ENCODE measurements at regions not wholly inside any gene's neighbourhood (a gene's known extent, or its start where the extent isn't known, plus 50 kb on each side); places are given as distances from the start of the nearest gene placed in this dataset.

DNA sequence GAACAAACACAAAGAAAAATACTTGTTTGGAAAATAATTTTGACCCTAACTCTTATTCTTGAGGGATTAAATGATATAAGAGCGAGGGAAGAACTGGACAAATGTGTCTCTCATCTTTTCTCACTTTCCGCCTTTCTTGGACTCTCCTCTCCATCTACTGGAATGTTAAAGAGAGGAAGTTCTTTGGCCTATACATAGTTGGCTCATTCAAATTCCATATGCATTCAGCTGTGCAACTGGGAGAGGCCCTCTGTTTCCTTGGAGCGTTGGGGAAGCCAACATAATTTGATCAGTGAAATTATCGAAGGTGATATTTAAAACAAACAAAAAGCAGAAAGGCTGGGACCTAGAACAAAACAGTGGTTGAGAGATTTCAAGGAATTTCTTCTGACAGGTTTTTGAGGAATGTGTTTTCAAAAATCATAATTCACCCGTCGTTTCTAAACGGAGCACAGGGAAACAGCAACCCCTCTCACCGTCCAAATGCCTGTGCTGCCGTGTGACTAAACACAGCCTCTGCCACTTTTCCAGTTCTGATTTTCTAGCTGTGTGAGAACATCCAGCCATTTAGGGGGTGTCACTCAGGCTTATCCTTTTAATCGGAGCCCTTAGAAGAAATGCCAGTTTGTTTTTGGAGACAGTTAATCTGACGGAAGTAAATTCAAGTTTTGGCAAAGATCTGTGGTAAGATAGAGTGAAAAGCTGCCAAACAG lies 489.9 kb downstream of the SOX2 start:
- no peaks in the 10 kb centered on the region for H3K36me3 ChIP-seq (ENCODE audit: insufficient read depth, low read length)
- no peak for TF ChIP-seq POLR2AphosphoS5 (IDR thresholded peaks at IDR 0.05; ENCODE audit: borderline replicate concordance, low read depth, low read length)
- TF ChIP-seq EZH2 (IDR thresholded peaks at IDR 0.05) = no peak
- no peak for TF ChIP-seq FOXP2 (optimal IDR thresholded peaks at IDR 0.05; ENCODE audit: control extremely low read depth, extremely low read length, insufficient read depth)
- DNase-seq (ENCODE audit: low read depth, low spot score) = no peak

DNA sequence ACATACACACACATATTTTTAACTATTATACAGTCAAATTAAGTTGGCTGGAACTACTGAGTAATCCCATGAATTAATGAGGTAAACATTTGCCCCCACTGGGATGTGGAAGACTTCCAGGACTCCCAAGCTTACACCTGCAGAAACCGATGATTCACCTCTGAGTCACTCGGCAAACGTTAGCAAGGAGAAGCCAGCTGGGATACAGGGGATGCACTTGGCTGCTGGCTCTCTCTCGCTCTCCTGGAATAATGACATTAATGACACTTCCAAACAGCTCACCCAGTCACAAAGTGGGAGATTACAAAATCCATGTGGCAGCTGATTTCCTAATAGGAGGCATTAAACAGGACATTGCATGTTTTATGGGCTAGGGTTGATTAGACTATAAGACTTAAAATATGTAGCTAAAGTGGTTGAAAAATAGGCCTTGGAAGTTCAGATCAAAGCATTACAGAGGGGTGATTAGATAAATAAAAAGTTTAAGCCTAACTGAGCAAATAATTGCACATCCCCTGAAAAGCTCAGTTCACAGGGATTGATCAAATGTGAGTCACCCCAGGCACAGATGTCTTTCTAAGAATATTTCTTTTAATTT lies 500.9 kb downstream of the SOX2 start:
- DNase-seq (ENCODE audit: low read depth, low spot score) = no peak
- Histone ChIP-seq H3K9ac (ENCODE audit: insufficient read length) (no peak overlapping the region), H3K36me3 (ENCODE audit: insufficient read depth, low read length) (no peaks in the 10 kb centered on the region), H3K4me3 (no peak overlapping the region), H3K27ac (no peak overlapping the region), H3K9me3 (ENCODE audit: low read depth, low read length) (no peaks in the 10 kb centered on the region)
- TF ChIP-seq EZH2 (IDR thresholded peaks at IDR 0.05) (no peak), FOXP2 (optimal IDR thresholded peaks at IDR 0.05; ENCODE audit: control extremely low read depth, extremely low read length, insufficient read depth) (no peak), POLR2AphosphoS5 (IDR thresholded peaks at IDR 0.05; ENCODE audit: borderline replicate concordance, low read depth, low read length) (no peak)

More for the DNA sequence above, 489.9 kb downstream of the SOX2 start:
- Histone ChIP-seq H3K27ac (no peak overlapping the region), H3K9ac (ENCODE audit: insufficient read length) (no peak overlapping the region), H3K9me3 (ENCODE audit: low read depth, low read length) (no peaks in the 10 kb centered on the region), H3K4me3 (no peak overlapping the region)

DNA sequence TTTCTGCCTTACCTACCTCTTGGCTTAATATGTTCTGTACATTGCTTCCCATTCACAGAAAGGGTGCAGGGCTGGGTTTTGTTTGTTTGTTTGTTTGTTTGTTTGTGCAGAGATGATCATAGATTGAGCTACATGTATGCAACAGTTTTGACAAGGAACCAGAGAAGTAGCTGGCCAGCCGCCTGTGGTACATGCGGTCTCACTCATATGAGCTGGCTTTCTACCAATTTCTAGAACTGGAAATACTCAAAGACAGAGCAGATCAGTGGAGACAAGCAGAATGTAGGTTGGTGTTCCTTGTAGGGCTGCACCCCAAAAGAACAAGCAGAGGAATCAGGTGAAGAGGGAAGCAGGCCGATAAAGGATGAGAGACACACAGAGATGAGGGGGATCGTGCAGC lies 502.7 kb downstream of the SOX2 start:
- no peak overlapping the region for H3K27ac ChIP-seq
- TF ChIP-seq EZH2 (IDR thresholded peaks at IDR 0.05) = no peak
- H3K36me3 ChIP-seq (ENCODE audit: insufficient read depth, low read length) = no peaks in the 10 kb centered on the region
- DNase-seq (ENCODE audit: low read depth, low spot score) = no peak
- no peaks in the 10 kb centered on the region for H3K9me3 ChIP-seq (ENCODE audit: low read depth, low read length)
- H3K9ac ChIP-seq (ENCODE audit: insufficient read length) = no peak overlapping the region
- H3K4me3 ChIP-seq = no peak overlapping the region

DNA sequence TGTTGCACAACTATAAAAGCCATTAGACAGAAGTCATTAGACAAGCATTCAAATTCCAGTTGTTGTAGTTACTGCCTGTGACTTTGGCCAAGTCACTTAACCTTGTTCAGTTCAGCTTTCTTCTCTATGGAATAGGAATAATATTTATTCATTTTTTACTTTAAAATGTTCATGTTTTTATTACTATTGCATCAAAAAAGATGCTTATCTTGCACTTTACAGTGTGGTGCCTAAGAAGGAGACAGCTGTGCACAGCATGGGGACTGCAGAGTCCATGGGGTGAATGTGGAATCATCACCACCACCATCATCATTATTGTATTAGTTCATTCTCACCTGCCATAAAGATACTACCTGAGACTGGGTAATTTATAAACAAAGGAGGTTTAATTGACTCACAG lies 504.2 kb downstream of the SOX2 start:
- TF ChIP-seq FOXP2 (optimal IDR thresholded peaks at IDR 0.05; ENCODE audit: control extremely low read depth, extremely low read length, insufficient read depth) (no peak), POLR2AphosphoS5 (IDR thresholded peaks at IDR 0.05; ENCODE audit: borderline replicate concordance, low read depth, low read length) (no peak), EZH2 (IDR thresholded peaks at IDR 0.05) (no peak)
- no peak overlapping the region for H3K27ac ChIP-seq
- no peaks in the 10 kb centered on the region for H3K36me3 ChIP-seq (ENCODE audit: insufficient read depth, low read length)
- DNase-seq (ENCODE audit: low read depth, low spot score) = no peak
- H3K9me3 ChIP-seq (ENCODE audit: low read depth, low read length) = no peaks in the 10 kb centered on the region
- no peak overlapping the region for H3K4me3 ChIP-seq
- no peak overlapping the region for H3K9ac ChIP-seq (ENCODE audit: insufficient read length)

DNA sequence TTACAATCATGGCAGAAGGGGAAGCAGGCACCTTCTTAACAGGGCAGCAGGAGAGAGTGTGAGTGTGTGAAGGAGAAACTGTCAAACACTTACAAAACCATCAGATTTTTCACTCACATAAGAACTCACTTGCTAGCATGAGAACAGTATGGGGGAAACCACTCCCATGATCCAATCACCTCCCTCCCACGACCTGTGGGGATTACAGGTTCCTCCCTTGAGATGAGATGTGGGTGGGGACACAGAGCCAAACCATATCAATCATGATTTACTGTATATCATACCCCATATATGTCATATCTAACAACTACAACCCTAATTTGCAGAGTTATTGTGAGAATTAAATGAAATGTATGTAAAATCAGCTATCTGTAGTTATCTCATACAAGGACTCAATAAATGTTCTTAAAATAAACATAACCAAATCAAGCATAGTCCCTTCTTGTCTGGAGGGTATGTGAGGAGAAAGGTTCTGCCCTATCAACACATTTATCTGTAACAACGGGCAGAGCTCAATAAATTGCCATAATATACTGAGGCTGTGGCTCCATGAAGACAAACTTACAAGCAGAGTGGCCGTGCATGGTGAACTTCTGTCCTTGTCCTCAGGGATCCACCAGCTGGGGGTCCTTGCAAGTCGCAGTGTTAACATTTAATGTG lies 504.7 kb downstream of the SOX2 start:
- Histone ChIP-seq H3K4me3 (no peak overlapping the region), H3K27ac (no peak overlapping the region), H3K9me3 (ENCODE audit: low read depth, low read length) (no peaks in the 10 kb centered on the region), H3K9ac (ENCODE audit: insufficient read length) (no peak overlapping the region), H3K36me3 (ENCODE audit: insufficient read depth, low read length) (no peaks in the 10 kb centered on the region)
- DNase-seq (ENCODE audit: low read depth, low spot score) = no peak
- TF ChIP-seq POLR2AphosphoS5 (IDR thresholded peaks at IDR 0.05; ENCODE audit: borderline replicate concordance, low read depth, low read length) (no peak), FOXP2 (optimal IDR thresholded peaks at IDR 0.05; ENCODE audit: control extremely low read depth, extremely low read length, insufficient read depth) (no peak), EZH2 (IDR thresholded peaks at IDR 0.05) (no peak)

DNA sequence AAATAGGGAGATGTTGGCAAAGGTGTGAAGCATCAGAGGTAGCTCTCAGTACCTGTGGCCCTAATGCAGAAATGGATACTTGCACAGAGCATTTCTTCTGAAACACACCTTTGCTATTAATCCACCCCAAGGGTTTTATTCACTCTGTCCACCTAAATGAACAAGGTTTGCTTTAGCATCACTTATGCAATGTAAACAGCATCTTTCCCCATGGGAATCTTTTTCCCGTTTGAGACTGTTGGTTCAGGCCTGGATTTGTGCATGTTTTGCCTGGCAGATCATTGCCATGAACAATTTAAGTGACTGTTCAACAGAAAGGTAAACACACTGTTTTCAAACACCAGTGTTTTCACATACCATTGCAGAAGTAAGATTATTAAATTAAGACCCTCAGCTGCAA lies 508.3 kb downstream of the SOX2 start:
- no peak overlapping the region for H3K4me3 ChIP-seq
- no peaks in the 10 kb centered on the region for H3K9me3 ChIP-seq (ENCODE audit: low read depth, low read length)
- no peak for DNase-seq (ENCODE audit: low read depth, low spot score)
- no peak overlapping the region for H3K9ac ChIP-seq (ENCODE audit: insufficient read length)
- H3K27ac ChIP-seq = no peak overlapping the region
- no peak for TF ChIP-seq FOXP2 (optimal IDR thresholded peaks at IDR 0.05; ENCODE audit: control extremely low read depth, extremely low read length, insufficient read depth)
- TF ChIP-seq POLR2AphosphoS5 (IDR thresholded peaks at IDR 0.05; ENCODE audit: borderline replicate concordance, low read depth, low read length) = no peak
- no peak for TF ChIP-seq EZH2 (IDR thresholded peaks at IDR 0.05)
- H3K36me3 ChIP-seq (ENCODE audit: insufficient read depth, low read length) = no peaks in the 10 kb centered on the region

DNA sequence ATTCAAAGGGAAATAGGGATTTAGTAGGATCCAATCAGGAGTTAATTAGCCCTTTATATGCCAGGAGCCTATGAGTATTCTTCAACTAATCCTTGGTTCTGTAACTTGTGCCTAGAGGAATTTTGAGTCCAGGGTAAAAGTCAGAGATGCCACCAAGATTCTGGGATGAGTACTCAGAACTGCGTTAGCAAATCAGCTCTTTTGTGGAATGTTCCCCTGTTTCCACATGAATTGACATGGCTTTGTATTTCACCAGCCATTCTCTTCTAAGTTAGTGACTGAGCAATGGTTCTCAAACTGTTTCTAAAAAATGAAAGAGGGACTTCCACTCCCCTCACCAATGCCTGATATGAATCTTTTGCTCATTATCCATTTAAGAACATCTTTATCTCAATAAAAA lies 508.7 kb downstream of the SOX2 start:
- DNase-seq (ENCODE audit: low read depth, low spot score) = no peak
- Histone ChIP-seq H3K9ac (ENCODE audit: insufficient read length) (no peak overlapping the region), H3K9me3 (ENCODE audit: low read depth, low read length) (no peaks in the 10 kb centered on the region), H3K4me3 (no peak overlapping the region), H3K36me3 (ENCODE audit: insufficient read depth, low read length) (no peaks in the 10 kb centered on the region), H3K27ac (no peak overlapping the region)
- TF ChIP-seq POLR2AphosphoS5 (IDR thresholded peaks at IDR 0.05; ENCODE audit: borderline replicate concordance, low read depth, low read length) = no peak
- no peak for TF ChIP-seq EZH2 (IDR thresholded peaks at IDR 0.05)
- TF ChIP-seq FOXP2 (optimal IDR thresholded peaks at IDR 0.05; ENCODE audit: control extremely low read depth, extremely low read length, insufficient read depth) = no peak

GRCh38 chr3:182226995-182227394 lies 515.3 kb downstream of the SOX2 start:
- no peak overlapping the region for H3K9ac ChIP-seq (ENCODE audit: insufficient read length)
- H3K27ac ChIP-seq = no peak overlapping the region
- no peak for DNase-seq (ENCODE audit: low read depth, low spot score)
- H3K4me3 ChIP-seq = no peak overlapping the region
- no peaks in the 10 kb centered on the region for H3K36me3 ChIP-seq (ENCODE audit: insufficient read depth, low read length)
- no peaks in the 10 kb centered on the region for H3K9me3 ChIP-seq (ENCODE audit: low read depth, low read length)
- TF ChIP-seq EZH2 (IDR thresholded peaks at IDR 0.05) = no peak
- TF ChIP-seq POLR2AphosphoS5 (IDR thresholded peaks at IDR 0.05; ENCODE audit: borderline replicate concordance, low read depth, low read length) = no peak
- TF ChIP-seq FOXP2 (optimal IDR thresholded peaks at IDR 0.05; ENCODE audit: control extremely low read depth, extremely low read length, insufficient read depth) = no peak
